Stimulated activated CD8-positive, alpha-beta memory T cell treated with anti-CD3 and anti-CD28 coated beads, Interleukin-4, amount 100 ng/mL, for 48 hours (primary cell): ENCODE measurements at regions not wholly inside any gene's neighbourhood (a gene's known extent, or its start where the extent isn't known, plus 50 kb on each side); places are given as distances from the start of the nearest gene placed in this dataset.

Experiments used
- DNase-seq: peaks from one replicate; pipeline ENCODE4 v3.0.0-alpha.2; 2020

DNA sequence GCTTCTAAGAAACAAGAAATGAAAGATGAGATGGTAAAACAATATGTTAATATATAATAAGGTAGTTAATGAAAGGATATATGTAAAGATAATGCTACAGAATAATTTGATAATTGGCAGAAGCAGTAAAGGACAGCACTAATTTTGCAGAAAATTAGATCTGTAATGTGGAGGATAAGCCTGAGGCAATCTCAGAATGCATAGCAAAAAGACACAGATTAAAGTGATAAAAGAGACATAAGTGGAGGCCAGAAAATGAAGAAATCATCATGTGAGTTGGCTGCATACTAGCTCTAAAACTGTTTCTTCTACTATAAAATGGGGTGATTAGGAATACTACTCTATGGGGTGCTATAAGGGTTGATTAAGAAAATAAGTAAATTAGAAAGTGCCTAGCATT lies 225.9 kb downstream of the SEC61B start:
- DNase-seq: no peak

DNA sequence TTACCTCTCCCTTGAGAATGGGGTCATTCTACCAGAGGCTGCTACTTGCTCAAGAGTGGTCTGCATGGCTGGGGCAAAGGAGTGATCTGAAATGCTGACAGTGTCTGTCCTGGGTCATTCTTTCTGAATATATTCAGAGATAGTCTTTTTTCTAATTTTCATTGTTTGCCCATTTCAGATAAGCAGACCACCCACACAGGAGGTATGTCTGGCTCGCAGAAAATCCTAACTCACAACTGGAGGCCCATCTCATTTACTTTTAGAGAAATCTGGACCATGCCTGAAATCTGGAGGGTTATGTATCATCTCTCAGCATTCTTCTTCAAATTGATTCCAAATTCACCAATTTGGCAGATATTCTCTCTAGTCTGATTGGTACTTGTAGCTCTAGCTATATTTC lies 227.6 kb downstream of the SEC61B start:
- no peak for DNase-seq

DNA sequence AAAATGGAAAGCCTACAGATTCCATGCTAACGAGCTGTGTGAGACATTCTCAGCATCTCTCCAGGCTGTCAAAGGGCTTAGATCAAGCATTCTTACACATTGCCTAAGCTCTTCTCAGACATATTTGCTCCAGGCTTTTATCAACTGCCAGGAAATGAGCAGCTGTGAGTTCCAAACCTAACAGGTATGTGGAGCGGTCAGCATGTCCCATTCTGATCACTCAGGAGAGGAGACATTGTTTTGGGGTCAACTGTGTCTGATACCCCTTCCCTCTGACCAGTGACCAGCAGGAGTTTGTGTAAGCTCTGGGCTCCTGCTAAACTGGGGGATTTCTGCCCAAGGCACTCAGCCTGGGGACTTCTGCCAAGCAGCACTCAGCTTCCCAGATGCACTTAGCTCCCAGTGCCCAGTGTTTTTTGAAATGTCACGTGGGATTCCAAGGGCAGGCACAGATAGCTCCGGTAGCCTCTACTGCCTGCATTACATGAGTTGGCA lies 229.1 kb downstream of the SEC61B start:
- no peak for DNase-seq

DNA sequence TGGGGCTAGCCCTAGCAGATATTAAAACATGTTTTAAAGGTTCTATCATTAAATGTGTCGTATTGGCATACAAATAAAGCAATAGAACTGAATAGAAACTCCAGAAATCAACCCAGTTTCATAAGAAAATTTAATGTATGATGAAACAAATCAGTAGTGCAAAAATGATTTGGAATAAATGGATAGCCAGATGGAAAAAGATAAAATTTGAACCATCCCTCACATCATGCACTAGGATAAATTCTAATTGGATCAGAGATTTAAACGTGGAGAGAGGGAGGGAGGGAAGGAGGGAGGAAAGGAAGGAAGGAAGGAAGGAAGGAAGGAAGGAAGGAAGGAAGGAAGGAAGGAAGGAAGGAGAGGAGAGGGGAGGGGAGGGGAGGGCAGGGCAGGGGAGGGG lies 235.3 kb downstream of the SEC61B start:
- DNase-seq: no peak

DNA sequence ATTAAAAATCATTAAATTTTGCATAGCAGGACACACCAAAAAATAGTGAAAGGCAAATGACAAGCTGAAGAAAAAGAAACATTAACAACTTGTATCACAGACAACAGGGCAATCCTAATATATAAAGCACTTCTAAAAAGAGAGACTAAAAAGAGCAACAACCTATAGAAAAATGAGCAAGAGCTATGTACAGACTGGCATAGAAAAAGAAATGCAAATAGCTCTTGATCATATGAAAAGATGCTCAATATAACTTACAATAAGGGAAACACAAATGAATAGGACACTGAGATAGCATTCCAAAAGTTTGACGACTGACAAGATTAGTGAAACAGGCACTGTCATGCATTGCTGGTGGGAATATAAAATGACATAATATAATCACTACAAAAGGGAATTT lies 235.9 kb downstream of the SEC61B start:
- DNase-seq: no peak

DNA sequence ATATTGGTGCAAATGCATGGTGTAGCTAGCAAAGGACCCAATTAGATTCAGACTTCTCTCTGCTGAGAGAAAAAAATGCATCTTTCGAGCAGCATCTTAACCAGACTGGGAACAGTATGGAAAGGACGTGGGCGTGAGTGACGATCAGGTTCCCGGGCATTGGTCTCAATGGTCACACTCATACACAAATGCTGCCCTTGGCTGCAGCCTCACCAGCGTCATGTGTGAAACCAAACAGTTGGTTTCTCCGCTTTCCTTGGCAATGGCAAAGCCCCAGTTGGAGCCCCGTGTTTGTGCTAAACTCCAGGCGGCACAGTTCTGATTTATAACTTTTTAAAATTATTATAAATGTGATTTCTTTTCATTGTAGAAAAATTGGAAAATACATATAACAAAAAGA lies 237.8 kb downstream of the SEC61B start:
- DNase-seq: no peak

DNA sequence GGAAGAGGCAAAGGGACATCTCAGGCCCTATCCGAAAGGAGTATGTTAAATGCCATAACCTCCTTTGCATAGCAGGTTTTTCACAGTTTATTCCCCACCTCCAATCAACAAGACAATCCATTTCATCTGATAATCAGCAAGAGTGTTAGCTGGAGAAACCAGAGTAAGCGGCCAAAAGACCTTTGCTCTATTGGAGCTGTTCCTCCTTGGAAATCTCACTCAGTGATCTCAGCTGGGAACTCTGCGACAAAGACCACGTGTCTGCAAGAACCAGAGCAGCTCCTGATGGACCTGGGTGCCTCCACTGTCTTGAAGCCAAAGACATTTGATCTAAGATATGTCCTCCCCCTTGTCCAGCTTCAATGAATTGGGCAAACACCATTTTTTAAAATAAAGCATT lies 241.0 kb downstream of the SEC61B start:
- no peak for DNase-seq

DNA sequence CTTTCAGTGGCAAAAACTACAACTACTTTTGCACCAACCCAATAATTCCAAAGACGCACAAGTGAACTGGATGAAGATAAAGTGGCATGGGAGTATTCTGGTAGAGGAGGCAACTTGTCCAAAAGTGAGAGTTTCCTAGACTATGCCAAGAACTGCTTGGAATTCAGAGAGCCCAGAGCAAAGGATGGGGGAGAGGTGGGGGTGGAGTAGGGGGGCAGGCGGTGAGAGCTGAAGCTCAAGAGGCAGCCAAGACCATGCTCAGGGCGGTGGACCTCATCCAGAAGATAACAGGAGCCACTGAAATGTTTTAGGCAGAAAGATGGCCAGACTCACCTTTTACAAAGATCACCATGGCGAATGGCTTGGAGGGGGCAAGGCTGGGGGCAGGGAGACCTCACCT lies 242.5 kb downstream of the SEC61B start:
- no peak for DNase-seq

DNA sequence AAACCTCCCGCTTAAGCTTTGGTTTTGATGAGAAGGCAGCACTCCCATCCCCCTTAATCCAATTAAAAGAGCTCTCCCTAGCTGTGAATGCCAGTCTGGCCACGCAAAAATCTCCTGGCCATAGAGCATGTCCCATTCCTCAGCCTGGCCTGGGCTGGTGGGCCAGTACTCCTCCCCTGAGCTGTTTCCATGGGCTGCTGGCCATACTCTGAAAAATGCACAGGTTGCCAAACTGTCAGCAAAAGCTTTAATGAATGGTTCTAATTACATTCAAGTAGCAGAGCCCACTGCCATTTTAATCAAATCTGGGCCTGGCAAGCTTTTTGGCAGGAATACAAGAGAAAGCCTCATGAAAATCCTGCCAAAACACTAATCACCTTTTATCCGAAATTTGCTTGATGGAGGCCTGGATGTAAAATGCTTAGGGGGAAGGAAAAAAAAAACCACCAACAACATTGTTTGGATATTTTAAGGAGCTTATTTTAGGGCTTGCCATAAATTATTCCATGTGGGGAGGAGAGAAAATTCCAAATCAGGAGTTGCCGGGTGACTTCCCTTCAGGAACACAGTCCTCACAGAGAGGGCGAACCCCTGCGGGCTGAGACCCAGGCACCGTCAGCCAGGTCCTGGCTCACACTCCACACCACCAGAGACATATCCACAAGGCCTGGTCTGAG lies 243.3 kb downstream of the SEC61B start:
- DNase-seq: no peak

DNA sequence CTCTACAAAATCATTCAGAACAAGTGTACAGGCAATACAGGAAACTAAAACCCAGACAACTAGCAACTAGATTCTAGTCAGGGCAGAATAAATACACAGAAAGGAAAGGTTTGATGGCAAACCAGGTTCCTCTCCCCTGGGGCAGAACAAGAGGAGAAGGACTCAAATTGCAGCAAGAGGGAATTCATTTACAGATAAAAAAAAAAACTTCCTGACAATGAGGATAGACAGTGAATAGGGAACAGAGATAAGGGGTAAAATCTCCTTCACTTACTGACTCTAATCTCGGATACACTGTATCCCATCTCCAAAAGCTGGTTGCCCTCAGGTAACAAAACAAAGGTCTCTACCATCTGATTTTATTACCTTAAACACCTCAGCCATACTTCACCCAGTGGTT lies 244.0 kb downstream of the SEC61B start:
- no peak for DNase-seq

DNA sequence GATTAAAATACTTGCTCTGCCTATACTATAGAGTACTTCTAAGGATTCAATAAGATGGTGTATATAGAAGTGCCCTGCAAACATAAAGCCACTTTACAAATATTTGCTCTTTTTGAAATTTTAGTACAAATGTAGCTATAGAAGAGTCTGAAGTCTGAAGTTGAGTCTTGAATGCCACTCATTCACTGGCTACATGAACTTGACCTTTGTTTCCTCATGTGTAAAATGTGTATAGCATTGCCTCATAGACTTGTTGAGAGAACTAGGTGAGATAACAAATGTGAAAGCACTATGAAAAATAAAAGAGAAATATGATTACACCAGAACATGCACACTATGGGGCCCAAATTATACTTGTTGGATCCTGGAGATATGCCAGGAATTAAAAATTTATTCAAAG lies 244.7 kb downstream of the SEC61B start:
- no peak for DNase-seq

DNA sequence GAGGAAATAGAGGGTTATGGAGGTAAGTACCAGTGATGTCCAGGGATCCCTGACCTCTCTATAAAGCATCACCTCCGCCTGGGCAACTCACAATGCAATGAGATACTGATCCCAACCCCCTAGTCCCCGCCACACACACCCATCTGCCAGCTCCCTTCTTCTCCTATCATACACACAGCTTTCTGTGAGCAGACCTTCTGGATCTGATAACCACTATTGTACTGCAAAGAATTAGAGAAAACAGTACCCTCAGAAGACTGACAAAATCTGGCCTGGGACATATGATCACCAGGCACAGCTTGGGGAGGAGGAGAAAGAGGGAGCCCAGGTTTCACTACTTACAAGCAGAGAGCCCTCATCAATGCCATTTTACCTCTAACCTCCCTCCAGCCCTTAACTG lies 249.0 kb downstream of the SEC61B start:
- no peak for DNase-seq

DNA sequence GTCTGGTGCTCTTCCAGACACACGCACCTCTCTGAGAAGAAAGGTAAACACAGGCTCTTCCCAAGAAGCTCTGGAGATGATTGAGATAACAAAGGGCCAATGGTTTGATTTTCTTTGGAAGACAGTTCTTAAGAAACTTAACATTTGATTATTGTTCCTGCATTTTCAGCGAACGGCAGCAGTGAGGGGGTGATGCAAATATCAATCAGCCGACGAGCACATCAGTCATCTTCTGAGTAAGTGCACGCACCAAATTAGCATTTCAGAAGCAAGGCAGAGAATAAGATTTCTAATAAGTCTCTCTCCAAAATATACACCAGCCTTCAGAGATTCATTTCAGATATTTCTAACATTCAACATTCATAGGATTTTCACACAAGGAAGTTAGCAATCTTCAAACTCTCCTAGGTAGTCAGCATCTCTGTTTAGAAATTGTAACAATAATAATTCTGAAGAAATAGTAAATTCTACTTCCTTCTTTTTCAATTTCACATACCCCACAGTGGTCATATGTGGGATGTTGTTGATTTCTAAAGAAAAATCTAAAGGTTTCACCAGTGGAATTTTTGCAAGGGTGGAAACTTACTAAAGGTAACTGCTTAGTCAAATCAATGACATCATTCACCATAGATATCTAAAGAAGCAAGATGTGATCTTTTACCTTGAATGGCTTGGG lies 250.3 kb downstream of the SEC61B start:
- no peak for DNase-seq

DNA sequence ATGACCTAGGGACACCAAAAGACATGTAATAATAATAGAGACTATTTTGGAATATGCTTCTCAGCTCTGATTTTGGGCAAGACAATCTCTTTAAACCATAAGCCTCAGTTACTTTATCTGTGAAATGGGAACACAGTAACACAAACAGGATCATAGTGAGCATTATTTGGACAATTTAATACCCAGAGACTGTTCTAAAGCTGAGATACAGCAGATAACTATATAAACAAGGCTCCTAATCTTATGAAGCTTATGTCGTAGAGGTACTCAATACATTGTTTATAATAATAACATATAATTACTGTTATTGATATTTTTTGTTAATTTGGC lies 250.8 kb downstream of the SEC61B start:
- no peak for DNase-seq

DNA sequence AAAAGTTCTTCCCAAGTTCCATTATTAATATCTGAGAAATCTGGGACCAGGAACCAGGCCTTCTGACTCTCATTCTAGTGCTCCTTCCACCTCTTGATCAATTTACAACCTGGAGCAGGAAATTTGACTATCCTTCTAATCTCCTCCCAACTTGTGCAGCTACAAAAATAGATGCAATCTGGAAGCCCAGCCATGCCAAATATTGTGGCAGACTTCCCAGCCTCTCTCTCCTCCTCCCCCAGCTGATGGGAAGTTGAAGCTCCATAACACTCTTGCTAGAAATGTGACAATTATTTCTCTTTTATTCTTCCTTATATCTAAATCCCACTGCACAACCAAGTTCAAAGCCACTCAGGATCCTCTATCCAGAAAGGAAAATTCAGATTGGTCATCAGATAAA lies 252.1 kb downstream of the SEC61B start:
- no peak for DNase-seq

DNA sequence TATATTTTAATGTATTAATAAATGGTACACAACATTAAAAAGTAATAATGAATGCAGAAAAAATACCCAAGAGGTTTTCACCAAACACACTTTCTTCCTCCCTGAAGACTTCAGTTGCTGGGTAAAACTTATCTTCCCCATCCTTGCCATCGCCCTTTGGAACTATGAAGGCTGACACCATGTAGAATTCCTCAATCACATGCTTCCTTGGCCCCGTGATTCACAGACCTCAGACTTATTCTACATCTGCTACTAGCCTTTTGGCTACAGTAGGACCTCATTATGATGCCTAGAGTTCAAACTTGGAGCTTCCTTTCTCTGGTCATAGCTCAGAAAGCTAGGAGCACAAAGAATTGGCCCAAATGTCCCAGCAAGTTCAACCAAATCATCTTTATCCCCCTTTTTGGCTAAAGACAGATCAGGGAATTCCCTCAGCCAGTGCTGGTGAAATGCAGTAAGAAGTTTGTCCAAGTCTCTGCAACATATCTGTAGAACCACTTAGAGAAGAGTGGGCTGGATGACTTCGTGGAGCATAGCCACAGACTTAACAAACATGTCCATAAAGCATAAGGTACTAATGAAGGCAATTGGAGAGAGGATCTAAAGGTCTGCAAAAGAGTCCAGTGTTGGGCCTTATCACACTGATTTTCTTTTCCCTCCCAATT lies 253.5 kb downstream of the SEC61B start:
- DNase-seq: no peak

DNA sequence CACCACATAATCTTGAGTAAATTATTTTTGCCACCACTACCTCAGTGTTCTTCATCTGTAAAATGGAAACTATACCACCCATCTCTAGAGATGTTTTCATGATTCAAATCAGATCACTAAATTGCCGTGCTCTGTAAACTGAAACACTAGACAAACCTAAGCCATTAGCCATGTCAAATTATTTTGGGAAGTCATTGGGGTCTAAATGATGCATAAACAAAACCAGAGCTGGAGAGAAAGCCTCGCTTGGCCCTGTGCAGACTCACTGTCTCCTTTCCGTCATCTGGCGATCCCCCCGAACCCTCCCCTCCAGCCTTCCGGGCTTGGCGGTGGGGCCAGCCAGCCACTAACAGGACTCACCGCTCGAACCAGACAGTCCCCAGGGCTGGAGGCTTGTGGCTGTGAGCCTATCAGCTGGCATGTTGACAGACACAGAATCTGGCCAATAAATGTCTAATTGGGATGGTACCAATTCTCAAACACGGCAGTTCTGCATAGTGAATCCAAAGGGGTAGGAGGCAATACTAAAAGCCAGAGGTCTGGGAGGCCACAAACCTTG lies 256.5 kb downstream of the SEC61B start:
- no peak for DNase-seq

DNA sequence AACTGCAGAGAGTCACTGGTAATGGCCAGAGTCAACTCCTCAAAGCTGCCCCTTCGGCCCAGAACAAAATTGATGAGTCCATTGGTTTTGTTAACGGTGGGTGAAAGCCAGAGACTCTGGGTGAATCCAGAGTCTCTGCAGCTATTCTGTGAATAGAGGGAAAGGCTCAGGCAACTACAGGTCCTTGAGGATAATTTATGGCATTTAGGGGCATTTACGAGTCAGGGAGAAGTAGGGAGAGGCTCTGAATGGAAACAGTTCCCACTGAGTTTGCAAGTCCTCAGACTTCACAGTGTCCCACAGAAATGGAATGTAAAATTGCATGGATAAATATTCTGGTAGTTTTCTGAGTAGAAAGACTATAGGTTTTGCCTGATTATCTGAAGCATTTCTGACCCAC lies 257.8 kb downstream of the SEC61B start:
- no peak for DNase-seq

DNA sequence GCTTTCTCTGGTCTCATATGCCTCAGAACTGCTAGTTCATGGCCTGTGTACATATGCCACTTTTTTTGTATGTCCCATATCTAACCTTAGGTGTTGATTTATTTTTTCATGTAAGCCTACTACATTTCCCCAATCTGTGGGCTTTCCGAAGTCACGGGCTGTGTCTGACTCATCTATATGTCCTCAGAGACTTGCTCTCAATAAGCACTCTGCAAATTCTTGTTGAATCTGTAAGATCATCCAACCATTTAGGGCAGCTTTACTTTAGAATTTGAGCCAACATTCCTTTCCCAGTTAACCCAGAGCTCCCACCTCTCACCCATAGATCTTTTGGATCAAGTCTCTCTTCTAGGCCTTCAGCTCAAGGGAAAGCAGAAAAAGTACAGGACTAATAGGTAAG lies 263.4 kb downstream of the SEC61B start:
- DNase-seq: no peak

DNA sequence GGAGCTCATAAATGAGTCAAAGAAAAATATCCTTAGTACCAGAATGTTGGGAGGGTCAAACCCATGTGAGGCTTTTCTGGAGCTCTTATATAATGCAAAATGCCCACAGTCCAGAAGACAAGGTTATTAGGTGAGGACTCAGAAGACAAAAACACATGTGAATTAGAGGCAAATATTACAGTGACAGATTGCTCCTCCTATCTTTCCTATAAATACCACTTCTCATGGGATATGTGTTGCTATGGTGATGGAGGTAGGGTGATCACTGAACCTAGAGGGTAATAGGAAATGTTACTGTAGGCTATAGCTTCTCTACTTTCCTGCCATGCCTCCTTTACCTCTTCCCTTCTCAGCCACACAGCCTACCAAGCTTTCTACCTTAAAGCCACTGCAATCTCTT lies 264.6 kb downstream of the SEC61B start:
- no peak for DNase-seq

DNA sequence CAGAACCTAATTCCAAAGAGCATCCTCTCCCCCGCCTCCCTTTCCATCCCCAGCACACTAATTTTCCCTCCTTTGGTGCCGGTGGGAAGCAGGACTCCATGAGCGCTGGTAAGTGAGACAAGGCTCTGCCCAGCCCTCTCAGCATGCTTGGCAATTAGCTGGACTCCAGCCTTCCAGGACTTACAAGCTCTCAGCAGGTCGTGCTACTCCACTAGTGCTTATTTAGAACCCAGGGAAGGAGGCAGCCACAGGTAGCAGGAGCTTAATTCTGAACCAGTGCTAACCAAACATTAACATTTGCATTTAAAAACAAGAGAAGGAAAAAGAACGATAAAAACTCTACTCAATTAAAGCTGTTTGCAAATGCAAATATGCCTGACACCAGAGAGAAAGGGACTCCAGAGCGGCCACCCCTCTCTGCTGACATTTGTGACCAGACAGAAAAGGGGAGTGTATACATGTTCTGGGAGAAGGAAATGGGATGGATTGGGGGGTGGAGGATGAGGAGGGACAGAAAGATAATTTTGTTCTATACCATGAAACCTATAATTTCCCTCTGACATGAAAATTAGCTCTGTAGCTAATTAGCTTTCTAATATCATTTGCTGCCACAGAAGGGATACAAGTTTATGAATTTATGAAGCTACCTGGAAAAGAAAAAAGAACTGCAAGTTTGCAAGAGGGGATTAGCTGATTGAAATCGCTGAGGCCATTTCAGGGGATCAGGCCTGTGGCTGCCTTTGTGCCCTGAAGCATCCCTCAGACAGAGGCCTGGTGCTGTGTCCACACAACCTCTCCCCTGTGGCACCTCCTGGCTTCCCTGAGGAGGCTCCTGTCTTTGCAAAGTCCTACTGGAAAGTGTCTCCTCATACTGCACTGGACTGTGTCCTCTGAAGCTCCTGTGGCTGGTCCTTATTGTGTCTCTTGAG lies 266.3 kb downstream of the SEC61B start:
- DNase-seq: no peak

DNA sequence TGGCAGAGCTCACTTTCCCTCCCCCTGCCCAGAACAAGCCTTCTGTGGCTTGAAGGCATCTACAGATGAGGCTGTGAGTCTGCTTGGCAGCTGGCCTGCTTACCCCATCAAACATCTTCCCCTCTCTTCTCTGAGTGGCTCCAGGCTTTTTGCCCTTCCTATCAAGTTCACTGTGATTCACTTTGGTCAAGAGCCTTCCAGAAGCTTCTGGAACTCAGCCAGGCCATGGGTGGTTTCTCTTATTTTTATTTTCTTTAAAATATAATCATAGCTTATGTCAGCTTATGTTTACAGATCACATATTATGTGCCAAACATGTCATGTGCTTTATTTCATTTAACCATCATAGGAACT lies 267.0 kb downstream of the SEC61B start:
- DNase-seq: no peak

DNA sequence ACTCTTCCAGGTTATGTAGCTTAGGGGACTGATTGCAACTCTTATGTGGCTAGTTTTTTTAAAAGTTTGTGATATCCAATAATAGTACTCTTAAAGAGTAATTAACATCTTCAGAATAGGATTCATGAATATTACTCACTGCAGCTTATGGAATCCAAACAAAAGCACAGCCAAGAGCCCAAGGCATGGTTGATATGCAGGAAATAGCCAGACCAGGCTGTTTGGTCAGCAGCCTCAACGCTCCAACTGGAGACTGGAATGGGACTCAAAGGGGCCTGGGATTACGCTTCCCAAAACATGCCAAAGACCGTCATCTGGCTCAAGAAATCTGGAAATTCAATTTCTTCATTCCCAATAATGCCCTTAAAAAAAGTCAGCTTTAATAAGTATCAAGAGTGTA lies 268.6 kb downstream of the SEC61B start:
- no peak for DNase-seq
